ENCODE measurements at regions not wholly inside any gene's neighbourhood (a gene's known extent, or its start where the extent isn't known, plus 50 kb on each side); places are given as distances from the start of the nearest gene placed in this dataset.

DNA sequence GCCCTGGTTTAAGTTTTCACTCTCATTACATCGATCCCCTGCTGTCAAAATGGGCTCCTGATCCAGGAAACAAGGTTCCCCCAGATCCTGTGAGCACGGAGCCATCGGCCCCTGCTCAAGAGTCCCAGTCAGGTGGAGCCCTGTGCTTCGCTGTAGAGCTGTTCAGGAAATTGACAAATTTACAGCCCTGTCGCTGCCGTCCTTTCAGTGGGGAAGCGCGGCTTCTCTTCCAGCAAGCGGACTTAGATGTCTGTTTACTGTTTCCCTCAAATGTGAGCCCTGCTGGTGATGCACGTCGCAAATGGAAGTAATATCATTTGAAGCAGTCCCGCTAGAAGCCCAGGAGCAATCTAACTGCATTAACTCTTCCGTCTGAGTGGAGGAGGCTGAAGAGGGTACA, 760.9 kb upstream of the WWC1 start:
- no peak for DNase-seq (ENCODE audit: unreplicated experiment)
- H3K9me3 Mint-ChIP-seq (ENCODE audit: unreplicated experiment) = peaks cover 6% of the 10 kb centered on the region
- no peaks in the 10 kb centered on the region for H3K27me3 Mint-ChIP-seq (ENCODE audit: insufficient read depth, unreplicated experiment)
- H3K27ac Mint-ChIP-seq (ENCODE audit: low read depth, unreplicated experiment) = no peak overlapping the region
- TF ChIP-seq, protein P1, sequence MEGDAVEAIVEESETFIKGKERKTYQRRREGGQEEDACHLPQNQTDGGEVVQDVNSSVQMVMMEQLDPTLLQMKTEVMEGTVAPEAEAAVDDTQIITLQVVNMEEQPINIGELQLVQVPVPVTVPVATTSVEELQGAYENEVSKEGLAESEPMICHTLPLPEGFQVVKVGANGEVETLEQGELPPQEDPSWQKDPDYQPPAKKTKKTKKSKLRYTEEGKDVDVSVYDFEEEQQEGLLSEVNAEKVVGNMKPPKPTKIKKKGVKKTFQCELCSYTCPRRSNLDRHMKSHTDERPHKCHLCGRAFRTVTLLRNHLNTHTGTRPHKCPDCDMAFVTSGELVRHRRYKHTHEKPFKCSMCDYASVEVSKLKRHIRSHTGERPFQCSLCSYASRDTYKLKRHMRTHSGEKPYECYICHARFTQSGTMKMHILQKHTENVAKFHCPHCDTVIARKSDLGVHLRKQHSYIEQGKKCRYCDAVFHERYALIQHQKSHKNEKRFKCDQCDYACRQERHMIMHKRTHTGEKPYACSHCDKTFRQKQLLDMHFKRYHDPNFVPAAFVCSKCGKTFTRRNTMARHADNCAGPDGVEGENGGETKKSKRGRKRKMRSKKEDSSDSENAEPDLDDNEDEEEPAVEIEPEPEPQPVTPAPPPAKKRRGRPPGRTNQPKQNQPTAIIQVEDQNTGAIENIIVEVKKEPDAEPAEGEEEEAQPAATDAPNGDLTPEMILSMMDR (IDR thresholded peaks at IDR 0.05; ENCODE audit: unreplicated experiment) = no peak
- ChIA-PET POLR2A (no interaction called here), CTCF (interaction anchor here (0.6 kb wide), 1 partner anchor 207 kb away, joined by 3 read pairs; no protein-coding TSS in a partner anchor)
- BruUV-seq (replicated peaks) = no TSS peak
- H3K4me3 Mint-ChIP-seq (ENCODE audit: unreplicated experiment) = no peak overlapping the region
- intact Hi-C loops (cut with micrococcal nuclease) = no loop called here
- H3K36me3 Mint-ChIP-seq (ENCODE audit: insufficient read depth, unreplicated experiment) = no peaks in the 10 kb centered on the region
- H3K4me1 Mint-ChIP-seq (ENCODE audit: insufficient read depth, unreplicated experiment) = no peaks in the 10 kb centered on the region

DNA sequence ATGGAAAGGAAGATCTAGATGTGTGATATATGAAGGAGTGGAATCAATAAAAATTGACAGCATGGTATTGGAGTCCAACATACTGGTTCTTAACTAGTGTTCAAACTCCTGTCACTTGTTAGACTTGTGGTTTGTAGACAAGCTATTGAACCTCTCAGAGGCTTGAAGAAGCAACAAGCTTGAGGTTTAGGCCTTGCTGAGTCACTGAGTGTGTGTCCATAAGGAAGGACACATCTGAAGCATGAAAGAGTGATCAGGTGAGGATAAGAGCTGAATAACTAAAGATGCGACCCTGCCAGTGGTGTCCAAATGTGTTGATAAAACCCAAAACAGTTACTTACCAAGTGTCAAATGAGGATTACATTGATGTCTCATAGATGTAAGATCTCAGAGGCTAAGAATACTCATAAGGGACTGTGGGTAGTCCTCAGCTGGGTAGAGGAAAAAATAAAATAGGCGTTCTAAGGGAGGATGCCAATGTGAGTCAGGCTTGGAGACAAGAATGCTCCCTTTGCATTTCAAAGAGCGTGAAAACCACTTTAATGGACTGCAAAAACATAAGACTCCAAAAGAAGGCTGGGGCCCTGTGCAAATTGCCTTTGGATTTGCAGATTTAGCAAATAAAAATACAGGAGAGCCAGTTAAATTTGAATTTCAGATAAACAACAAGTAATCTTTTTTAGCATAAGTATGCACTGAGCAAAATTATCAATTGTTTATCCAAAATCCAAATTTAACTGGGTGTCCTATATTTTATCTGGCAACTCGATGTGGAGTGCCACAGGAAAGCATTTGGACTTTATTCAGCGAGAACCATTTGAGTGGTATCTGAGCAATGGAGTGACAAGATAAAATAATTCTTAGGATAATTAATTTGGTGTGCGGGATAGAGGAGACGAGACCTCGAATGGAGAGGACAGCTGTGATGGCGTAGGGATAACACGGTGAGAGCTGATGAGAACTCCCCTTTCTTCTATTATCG, 757.3 kb upstream of the WWC1 start:
- Mint-ChIP-seq H3K4me1 (ENCODE audit: insufficient read depth, unreplicated experiment) (no peaks in the 10 kb centered on the region), H3K36me3 (ENCODE audit: insufficient read depth, unreplicated experiment) (no peaks in the 10 kb centered on the region), H3K27me3 (ENCODE audit: insufficient read depth, unreplicated experiment) (no peaks in the 10 kb centered on the region), H3K4me3 (ENCODE audit: unreplicated experiment) (no peak overlapping the region), H3K27ac (ENCODE audit: low read depth, unreplicated experiment) (no peak overlapping the region), H3K9me3 (ENCODE audit: unreplicated experiment) (peaks cover 6% of the 10 kb centered on the region)
- ChIA-PET POLR2A (no interaction called here), CTCF (interaction anchor here (0.7 to 1.2 kb wide), 2 partner anchors 9 to 752 kb away, joined by 3 to 4 read pairs; no protein-coding TSS in a partner anchor)
- TF ChIP-seq, protein P1 (IDR thresholded peaks at IDR 0.05; ENCODE audit: unreplicated experiment) = no peak
- BruUV-seq (replicated peaks) = no TSS peak
- DNase-seq (ENCODE audit: unreplicated experiment) = no peak
- intact Hi-C loops (cut with micrococcal nuclease) = no loop called here

DNA sequence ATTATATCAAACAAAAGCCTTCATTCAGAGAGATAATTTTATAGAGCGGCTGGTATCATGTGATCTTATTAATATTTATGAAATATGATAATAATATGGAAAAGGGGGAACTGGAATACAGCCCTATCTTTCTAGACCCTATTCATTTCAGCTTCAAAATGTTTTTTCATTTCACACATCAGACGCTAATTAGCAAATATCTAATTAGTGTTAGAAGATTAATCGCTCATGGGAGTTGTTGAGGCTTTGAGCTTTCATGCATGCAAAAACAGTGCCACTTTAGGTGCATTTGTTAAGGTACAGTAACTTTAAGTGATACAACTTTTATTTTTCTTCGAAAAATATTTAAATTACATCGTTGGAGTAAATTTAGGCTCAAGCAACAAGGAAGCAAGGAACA, 751.7 kb upstream of the WWC1 start:
- POLR2A ChIA-PET = no interaction called here
- H3K27me3 Mint-ChIP-seq (ENCODE audit: insufficient read depth, unreplicated experiment) = no peaks in the 10 kb centered on the region
- intact Hi-C loops (cut with micrococcal nuclease) = no loop called here
- no peak overlapping the region for H3K27ac Mint-ChIP-seq (ENCODE audit: low read depth, unreplicated experiment)
- no peaks in the 10 kb centered on the region for H3K9me3 Mint-ChIP-seq (ENCODE audit: unreplicated experiment)
- no TSS peak for BruUV-seq (replicated peaks)
- TF ChIP-seq, protein P1 (IDR thresholded peaks at IDR 0.05; ENCODE audit: unreplicated experiment) = no peak
- no peak for DNase-seq (ENCODE audit: unreplicated experiment)
- H3K4me1 Mint-ChIP-seq (ENCODE audit: insufficient read depth, unreplicated experiment) = no peaks in the 10 kb centered on the region
- H3K36me3 Mint-ChIP-seq (ENCODE audit: insufficient read depth, unreplicated experiment) = no peaks in the 10 kb centered on the region
- no peak overlapping the region for H3K4me3 Mint-ChIP-seq (ENCODE audit: unreplicated experiment)
- CTCF ChIA-PET = interaction anchor here (0.5 to 0.9 kb wide), 5 partner anchors 29 to 1584 kb away, joined by 3 read pairs; no protein-coding TSS in a partner anchor

DNA sequence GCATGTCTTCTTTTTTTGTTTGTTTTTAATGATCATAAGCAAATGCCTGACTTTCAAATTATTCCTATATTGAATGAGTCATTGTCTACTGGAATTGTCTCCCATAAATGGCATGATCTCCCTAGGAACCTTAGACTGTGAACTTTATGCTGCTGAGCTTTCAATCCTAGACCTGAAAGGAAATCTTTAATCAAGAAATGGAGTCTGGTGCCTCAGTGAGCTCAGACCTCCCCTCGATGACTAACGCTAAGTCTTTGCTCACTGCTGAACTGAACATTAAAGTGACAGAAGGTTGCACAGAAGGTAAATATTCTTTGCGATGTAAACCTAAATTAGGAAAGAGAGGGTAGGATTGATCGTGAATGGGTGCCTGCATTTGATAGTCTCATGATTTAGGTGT, 745.2 kb upstream of the WWC1 start:
- Mint-ChIP-seq H3K9me3 (ENCODE audit: unreplicated experiment) (no peaks in the 10 kb centered on the region), H3K4me1 (ENCODE audit: insufficient read depth, unreplicated experiment) (no peaks in the 10 kb centered on the region), H3K4me3 (ENCODE audit: unreplicated experiment) (no peak overlapping the region), H3K27me3 (ENCODE audit: insufficient read depth, unreplicated experiment) (no peaks in the 10 kb centered on the region), H3K27ac (ENCODE audit: low read depth, unreplicated experiment) (no peak overlapping the region), H3K36me3 (ENCODE audit: insufficient read depth, unreplicated experiment) (no peaks in the 10 kb centered on the region)
- POLR2A ChIA-PET = no interaction called here
- BruUV-seq (replicated peaks) = no TSS peak
- CTCF ChIA-PET = interaction anchor here (0.6 to 0.7 kb wide), 3 partner anchors 335 to 1021 kb away, joined by 3 to 4 read pairs (median 3); no protein-coding TSS in a partner anchor
- intact Hi-C loops (cut with micrococcal nuclease) = loop anchor here (5.0 kb wide), 1 partner anchor 1429 kb away; no protein-coding TSS in a partner anchor
- TF ChIP-seq, protein P1 (IDR thresholded peaks at IDR 0.05; ENCODE audit: unreplicated experiment) = no peak
- no peak for DNase-seq (ENCODE audit: unreplicated experiment)

All from MCF 10A (cell line).